Fibroblast of lung (primary cell): ENCODE measurements at regions not wholly inside any gene's neighbourhood (a gene's known extent, or its start where the extent isn't known, plus 50 kb on each side); places are given as distances from the start of the nearest gene placed in this dataset.

Source experiments
- DNase-seq, 2 donors: peaks; one replicate each; pipeline versions ENCODE4 v3.0.0 to v3.0.0-alpha.2; 2010; ENCODE audit warnings: low read depth in 2 of 2
- H2AFZ ChIP-seq: 2 replicates; pipeline ENCODE4 v1.5.1; 2012; ENCODE audit warnings: low read length, control low read depth, inconsistent platforms
- H3K27ac ChIP-seq: 2 replicates; pipeline ENCODE4 v1.5.1; 2011; ENCODE audit warnings: low read length, control low read depth; ENCODE audit not compliant: insufficient read depth
- H3K27me3 ChIP-seq: 2 replicates; pipeline ENCODE4 v1.5.1; 2011; ENCODE audit warnings: mild to moderate bottlenecking, low read length; ENCODE audit not compliant: control insufficient read depth, insufficient read depth
- H3K36me3 ChIP-seq: 2 replicates; pipeline ENCODE4 v1.5.1; 2011; ENCODE audit warnings: low read length; ENCODE audit not compliant: control insufficient read depth, insufficient read depth
- H3K4me1 ChIP-seq: 2 replicates; pipeline ENCODE4 v1.5.1; 2011; ENCODE audit warnings: low read length; ENCODE audit not compliant: control insufficient read depth, insufficient read depth; ENCODE audit errors: extremely low read depth
- H3K4me2 ChIP-seq: 2 replicates; pipeline ENCODE4 v1.5.1; 2011; ENCODE audit warnings: low read length, control low read depth; ENCODE audit not compliant: insufficient read depth; ENCODE audit errors: extremely low read depth
- H3K4me3 ChIP-seq, 4 experiments: fragments of 200-600 bp in 1 of 4; sonication (generic) in 1 of 4; replicated peaks in 1 of 4; 2 replicates each; pipeline ENCODE4 v1.5.1; 2011 to 2016; ENCODE audit warnings: low read length in 4 of 4, low read depth in 3 of 4, mild to moderate bottlenecking in 3 of 4, control low read depth in 2 of 4, inconsistent platforms in 1 of 4, mixed read lengths in 1 of 4; ENCODE audit not compliant: insufficient read depth in 1 of 4; ENCODE audit errors: control extremely low read depth in 1 of 4
- H3K79me2 ChIP-seq: 2 replicates; pipeline ENCODE4 v1.5.1; 2012; ENCODE audit warnings: mild to moderate bottlenecking, low read length, inconsistent platforms; ENCODE audit not compliant: control insufficient read depth, insufficient read depth
- H3K9ac ChIP-seq: 2 replicates; pipeline ENCODE4 v1.5.1; 2011; ENCODE audit warnings: mild to moderate bottlenecking, low read length, control low read depth; ENCODE audit not compliant: insufficient read depth
- H3K9me3 ChIP-seq: 2 replicates; pipeline ENCODE4 v1.5.1; 2012; ENCODE audit warnings: low read depth, low read length; ENCODE audit not compliant: control insufficient read depth, insufficient read depth
- H4K20me1 ChIP-seq: 2 replicates; pipeline ENCODE4 v1.5.1; 2011; ENCODE audit warnings: low read length; ENCODE audit not compliant: control insufficient read depth, insufficient read depth; ENCODE audit errors: extremely low read depth
- CTCF ChIP-seq, 2 donors: IDR thresholded peaks in 1 of 2; conservative IDR thresholded peaks in 1 of 2; 1 replicate in 1 of 2; 2 replicates in 1 of 2; pipeline ENCODE4 v1.5.1; 2011 to 2012; ENCODE audit warnings: low read length in 2 of 2, control low read depth in 1 of 2, inconsistent platforms in 1 of 2, low read depth in 1 of 2, mild to moderate bottlenecking in 1 of 2
- EZH2 ChIP-seq: IDR thresholded peaks from 2 replicates; pipeline ENCODE4 v1.5.1; 2012; ENCODE audit warnings: low read length, control low read depth, mild to moderate bottlenecking; ENCODE audit errors: missing control alignments

DNA sequence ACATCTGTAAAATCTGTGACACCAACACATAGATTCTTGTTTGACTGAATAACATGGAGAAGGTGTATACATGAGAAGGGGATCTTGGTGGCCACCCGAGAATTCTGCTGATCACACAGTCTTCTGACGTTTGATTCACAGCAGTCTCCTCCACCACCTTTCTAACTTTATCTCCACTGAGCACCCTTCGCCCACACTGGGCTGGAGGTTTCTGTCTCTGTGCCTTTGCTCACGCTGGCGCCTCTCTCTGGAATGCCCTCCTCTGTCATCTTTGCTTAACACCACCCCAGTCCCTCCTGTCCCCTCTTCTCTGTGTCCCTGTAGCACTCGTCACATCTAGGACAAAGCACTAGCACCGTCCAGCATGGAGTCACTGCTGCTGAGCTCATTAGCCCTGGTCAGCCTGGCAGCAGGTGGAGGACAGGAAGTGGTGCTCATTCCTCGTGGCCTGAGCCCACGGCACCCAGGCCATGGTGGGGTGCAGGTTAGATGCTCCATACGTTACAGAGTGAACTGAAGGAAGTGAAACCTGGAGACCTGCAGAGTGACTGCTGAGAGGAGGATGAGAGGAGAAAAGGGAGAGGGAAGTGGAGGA is 384.6 kb downstream of the UQCRFS1 start:
- no peaks in the 10 kb centered on the region for H3K9me3 ChIP-seq
- H4K20me1 ChIP-seq: no peaks in the 10 kb centered on the region
- H2AFZ ChIP-seq: no peak overlapping the region
- H3K79me2 ChIP-seq: no peaks in the 10 kb centered on the region
- no peaks in the 10 kb centered on the region for H3K36me3 ChIP-seq
- no peaks in the 10 kb centered on the region for H3K4me1 ChIP-seq
- H3K4me2 ChIP-seq: no peak overlapping the region
- no peak for TF ChIP-seq EZH2
- no peak for TF ChIP-seq CTCF (conservative IDR thresholded peaks at IDR 0.05 in 1 of 2, IDR thresholded peaks at IDR 0.05 in 1 of 2; ENCODE audit: low read depth in 1 of 2, low read length in 2 of 2)
- H3K27me3 ChIP-seq: no peaks in the 10 kb centered on the region
- no peak overlapping the region for H3K27ac ChIP-seq
- no peak overlapping the region for H3K4me3 ChIP-seq
- no peak overlapping the region for H3K9ac ChIP-seq
- DNase-seq: no peak

GRCh38 chr19:28827382-28827781 is 385.6 kb downstream of the UQCRFS1 start:
- no peak overlapping the region for H3K27ac ChIP-seq
- DNase-seq: no peak
- H4K20me1 ChIP-seq: no peaks in the 10 kb centered on the region
- no peak overlapping the region for H3K4me2 ChIP-seq
- no peak overlapping the region for H2AFZ ChIP-seq
- TF ChIP-seq EZH2 (no peak), CTCF (conservative IDR thresholded peaks at IDR 0.05 in 1 of 2, IDR thresholded peaks at IDR 0.05 in 1 of 2; ENCODE audit: low read depth in 1 of 2, low read length in 2 of 2) (no peak)
- H3K79me2 ChIP-seq: no peaks in the 10 kb centered on the region
- no peak overlapping the region for H3K9ac ChIP-seq
- H3K4me1 ChIP-seq: no peaks in the 10 kb centered on the region
- H3K9me3 ChIP-seq: no peaks in the 10 kb centered on the region
- H3K36me3 ChIP-seq: no peaks in the 10 kb centered on the region
- H3K4me3 ChIP-seq: no peak overlapping the region
- no peaks in the 10 kb centered on the region for H3K27me3 ChIP-seq

- TF ChIP-seq CTCF (conservative IDR thresholded peaks at IDR 0.05 in 1 of 2, IDR thresholded peaks at IDR 0.05 in 1 of 2; ENCODE audit: low read depth in 1 of 2, low read length in 2 of 2) (no peak), EZH2 (no peak)
Observed at GRCh38 chr19:28823338-28823961, 389.5 kb downstream of the UQCRFS1 start.

More at GRCh38 chr19:28823338-28823961, 389.5 kb downstream of the UQCRFS1 start:
- no peaks in the 10 kb centered on the region for H3K79me2 ChIP-seq
- no peak overlapping the region for H3K4me2 ChIP-seq
- H3K27me3 ChIP-seq: no peaks in the 10 kb centered on the region
- no peak for DNase-seq
- no peak overlapping the region for H3K9ac ChIP-seq
- no peaks in the 10 kb centered on the region for H4K20me1 ChIP-seq
- no peaks in the 10 kb centered on the region for H3K4me1 ChIP-seq
- no peaks in the 10 kb centered on the region for H3K36me3 ChIP-seq
- no peaks in the 10 kb centered on the region for H3K9me3 ChIP-seq
- H3K4me3 ChIP-seq: no peak overlapping the region
- no peak overlapping the region for H3K27ac ChIP-seq
- no peak overlapping the region for H2AFZ ChIP-seq
